ENCODE measurements at regions not wholly inside any gene's neighbourhood (a gene's known extent, or its start where the extent isn't known, plus 50 kb on each side); places are given as distances from the start of the nearest gene placed in this dataset.

GRCh38 chr2:78634425-78634824 lies 391.1 kb upstream of the REG3G start:
- DNase-seq, result no peak

- no peak for DNase-seq
Measured at GRCh38 chr2:78644854-78645253, 380.6 kb upstream of the REG3G start.

- no peak for DNase-seq
Measured at GRCh38 chr2:78646533-78647364, 378.8 kb upstream of the REG3G start.

GRCh38 chr2:78648558-78648957 lies 376.9 kb upstream of the REG3G start:
- DNase-seq, result no peak

GRCh38 chr2:78654941-78655340 lies 370.6 kb upstream of the REG3G start:
- no peak for DNase-seq

GRCh38 chr2:78676921-78677696 lies 348.4 kb upstream of the REG3G start:
- DNase-seq, result no peak

- no peak for DNase-seq
Measured at GRCh38 chr2:78677774-78678173, 347.7 kb upstream of the REG3G start.

GRCh38 chr2:78681386-78681785 lies 344.1 kb upstream of the REG3G start:
- no peak for DNase-seq

- no peak for DNase-seq
Measured at GRCh38 chr2:78682781-78683180, 342.7 kb upstream of the REG3G start.

- no peak for DNase-seq
Measured at GRCh38 chr2:78686625-78687153, 338.8 kb upstream of the REG3G start.

- DNase-seq, result no peak
Measured at GRCh38 chr2:78699696-78700095, 325.8 kb upstream of the REG3G start.

GRCh38 chr2:78701546-78701945 lies 324.0 kb upstream of the REG3G start:
- DNase-seq, result no peak

- DNase-seq, result no peak
Measured at GRCh38 chr2:78707776-78708386, 317.6 kb upstream of the REG3G start.

GRCh38 chr2:78710632-78711375 lies 314.7 kb upstream of the REG3G start:
- no peak for DNase-seq

- DNase-seq, result no peak
Measured at GRCh38 chr2:78715293-78715692, 310.2 kb upstream of the REG3G start.

GRCh38 chr2:78718024-78718423 lies 307.5 kb upstream of the REG3G start:
- no peak for DNase-seq

- no peak for DNase-seq
Measured at GRCh38 chr2:78718473-78718872, 307.0 kb upstream of the REG3G start.

- no peak for DNase-seq
Measured at GRCh38 chr2:78721355-78722033, 304.0 kb upstream of the REG3G start.

GRCh38 chr2:78734221-78734620 lies 291.3 kb upstream of the REG3G start:
- no peak for DNase-seq

- DNase-seq, result no peak
Measured at GRCh38 chr2:78739282-78739681, 286.2 kb upstream of the REG3G start.

- DNase-seq, result no peak
Measured at GRCh38 chr2:78749638-78750037, 275.9 kb upstream of the REG3G start.

GRCh38 chr2:78750219-78750618 lies 275.3 kb upstream of the REG3G start:
- no peak for DNase-seq

Data from NCI-H1417 treated with DMSO at 0.1 percent for 48 hours (cell line).